NCI-H146 treated with DMSO at 0.1 percent for 48 hours (cell line): ENCODE measurements at regions not wholly inside any gene's neighbourhood (a gene's known extent, or its start where the extent isn't known, plus 50 kb on each side); places are given as distances from the start of the nearest gene placed in this dataset.
"Not testable (repeated sequence)": the region's sequence is repeated elsewhere in the genome, so short reads cannot be mapped to it uniquely, and the experiment has no call there.

Experiments used
- DNase-seq: peaks from one replicate; lab custom pipeline; 2025; ENCODE audit not compliant: unreplicated experiment; lab: John Stamatoyannopoulos, UW

DNA sequence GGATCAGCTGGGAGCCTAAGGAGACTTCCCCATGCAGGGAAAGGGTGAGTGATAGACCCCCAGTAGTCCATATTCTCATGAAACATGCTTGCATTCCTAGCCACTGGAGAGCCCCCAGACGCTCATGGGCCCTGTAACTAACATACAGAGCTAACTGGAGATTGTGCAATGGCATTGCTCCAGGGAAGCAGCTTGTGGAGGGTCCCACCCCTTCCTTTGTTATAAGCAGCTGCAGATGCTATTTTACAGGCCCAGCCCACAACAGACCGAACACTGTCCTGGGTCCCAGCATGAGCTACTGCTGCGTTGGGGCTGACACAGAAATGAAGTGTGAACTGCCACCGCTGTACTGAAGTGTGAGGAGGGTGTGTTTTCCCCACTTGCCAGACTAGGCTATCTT is 1465.7 kb upstream of the DIAPH2 start:
- no peak for DNase-seq

DNA sequence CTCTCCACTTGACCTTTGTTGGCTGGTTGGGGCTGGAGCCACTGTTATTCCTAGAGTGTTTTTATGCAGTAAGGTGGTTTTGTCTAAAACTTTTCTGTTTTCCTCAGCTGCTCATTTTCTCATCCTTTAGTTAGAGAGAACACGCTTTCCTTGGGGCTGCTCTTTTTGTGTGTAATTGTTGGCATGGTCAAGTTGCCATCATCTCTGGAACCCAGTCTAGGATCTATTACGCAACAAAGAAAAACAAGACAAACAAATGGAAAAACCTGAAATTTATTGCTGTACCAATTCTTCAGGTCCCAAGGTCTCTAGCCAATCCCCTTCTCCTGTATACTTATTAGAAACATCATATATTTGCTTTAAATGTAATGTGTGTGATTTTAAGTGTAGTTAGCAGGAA is 1436.3 kb upstream of the DIAPH2 start:
- DNase-seq: no peak

DNA sequence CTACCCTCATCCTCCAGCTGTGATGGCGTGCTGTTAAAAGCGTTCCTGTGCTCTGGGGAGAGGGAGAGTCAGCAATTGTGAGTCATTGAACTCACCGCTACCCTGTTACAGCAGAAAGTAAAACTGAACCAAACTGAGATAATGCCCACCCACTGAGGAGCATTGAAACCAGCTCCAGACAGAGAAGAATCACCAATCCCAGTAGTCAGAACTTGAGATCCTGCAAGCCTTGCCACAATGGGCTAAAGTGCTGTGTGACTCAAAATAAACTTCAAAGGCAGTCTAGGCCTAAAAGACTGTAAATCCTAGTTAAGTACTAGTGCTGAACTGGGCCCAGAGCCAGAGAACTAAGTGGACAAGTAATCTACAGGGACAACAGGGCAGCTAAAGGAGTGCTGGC is 1394.2 kb upstream of the DIAPH2 start:
- no peak for DNase-seq

DNA sequence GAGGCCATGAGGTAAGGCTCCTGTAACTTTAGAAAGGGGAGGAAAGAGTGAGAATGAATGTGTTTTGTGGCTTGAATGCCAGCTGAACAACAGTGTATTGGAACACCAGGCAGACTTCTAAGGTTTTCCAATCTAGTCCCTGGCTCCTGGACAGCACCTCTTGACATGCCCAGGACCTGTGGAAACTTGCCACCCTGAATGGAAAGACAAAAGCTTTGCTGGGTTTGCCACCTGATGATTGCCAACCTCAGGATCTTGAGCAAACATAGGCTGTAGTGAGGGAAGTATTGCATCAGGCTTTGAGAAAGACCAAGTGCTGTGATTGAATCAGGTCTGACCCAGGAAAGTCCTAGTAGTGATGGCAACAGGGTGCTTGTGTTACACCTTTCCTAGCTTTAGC is 1393.1 kb upstream of the DIAPH2 start:
- no peak for DNase-seq

DNA sequence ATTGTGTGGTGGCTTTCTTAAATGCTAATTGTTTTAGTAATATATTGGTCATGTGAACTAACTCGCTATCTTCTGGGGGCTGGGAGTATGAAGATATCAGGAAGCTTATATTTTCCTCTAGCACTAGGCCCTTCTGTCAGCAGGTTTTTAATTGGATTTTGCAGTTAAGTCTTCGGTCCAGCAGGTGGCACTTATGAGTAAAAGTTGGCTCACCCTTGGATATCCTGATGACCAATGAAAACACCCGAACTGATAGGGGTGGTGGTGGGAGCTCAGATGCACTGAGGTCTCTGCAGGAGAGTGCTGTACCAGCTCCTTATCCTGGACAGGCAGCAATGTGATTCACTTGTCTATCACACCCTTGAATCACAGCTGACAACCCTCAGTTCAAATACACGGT is 1365.8 kb upstream of the DIAPH2 start:
- peak; percentile 1 for DNase-seq

DNA sequence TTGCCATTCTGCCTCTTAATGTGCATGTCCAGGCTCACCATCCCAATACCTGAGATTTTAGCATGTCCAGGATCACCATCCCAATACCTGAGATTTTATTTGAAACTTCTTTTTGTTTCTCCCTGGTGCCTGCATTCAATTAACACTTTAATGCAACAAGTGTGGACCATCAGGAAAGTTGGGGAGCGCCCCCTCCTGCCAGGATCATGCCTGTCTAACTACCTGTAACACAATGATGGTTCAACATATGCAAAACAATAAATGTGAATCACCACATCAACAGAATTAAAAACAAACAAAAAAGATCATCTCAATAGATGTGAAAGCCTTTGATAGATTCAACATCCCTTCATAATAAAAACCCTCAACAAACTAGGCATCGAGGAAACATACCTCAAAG is 1359.5 kb upstream of the DIAPH2 start:
- no peak for DNase-seq

DNA sequence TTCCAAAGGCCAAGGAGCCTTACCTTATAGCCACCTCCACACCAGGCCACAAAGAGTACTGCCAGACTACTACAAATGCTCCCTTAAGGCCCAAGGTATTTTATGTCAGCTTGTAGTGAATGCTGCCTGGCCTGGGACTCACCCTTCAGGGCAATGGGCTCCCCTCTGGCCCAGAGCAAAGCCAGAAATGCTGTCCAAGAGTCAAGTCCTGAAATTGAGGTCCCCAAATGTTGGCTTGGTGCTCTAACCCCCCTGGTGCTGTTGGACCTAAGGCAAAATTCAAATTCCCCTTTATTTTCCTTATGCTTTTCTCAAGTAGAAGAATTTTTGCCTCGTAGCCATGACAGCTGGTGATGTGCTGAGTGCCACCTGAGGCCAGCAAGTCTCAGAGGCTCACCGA is 1354.3 kb upstream of the DIAPH2 start:
- no peak for DNase-seq

DNA sequence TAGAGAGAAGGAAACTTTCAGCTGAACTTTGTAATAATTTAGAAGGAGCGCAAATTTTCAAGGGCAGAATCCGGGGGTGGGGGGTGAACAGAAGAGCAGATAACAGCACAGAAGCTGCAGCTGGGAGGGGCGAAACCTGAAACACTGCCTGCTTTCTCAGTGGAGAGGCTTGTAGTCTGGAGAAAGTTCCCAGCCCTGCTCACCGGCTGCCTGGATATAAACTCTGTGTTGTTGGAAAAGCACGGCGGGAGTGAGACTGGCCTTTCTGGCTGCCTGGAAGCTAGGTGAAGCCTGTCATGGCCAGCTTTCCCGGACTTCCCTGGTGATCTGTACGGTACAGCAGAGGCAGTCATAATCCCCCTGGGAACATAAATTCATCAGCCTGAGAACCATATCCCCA is 1352.1 kb upstream of the DIAPH2 start:
- no peak for DNase-seq

DNA sequence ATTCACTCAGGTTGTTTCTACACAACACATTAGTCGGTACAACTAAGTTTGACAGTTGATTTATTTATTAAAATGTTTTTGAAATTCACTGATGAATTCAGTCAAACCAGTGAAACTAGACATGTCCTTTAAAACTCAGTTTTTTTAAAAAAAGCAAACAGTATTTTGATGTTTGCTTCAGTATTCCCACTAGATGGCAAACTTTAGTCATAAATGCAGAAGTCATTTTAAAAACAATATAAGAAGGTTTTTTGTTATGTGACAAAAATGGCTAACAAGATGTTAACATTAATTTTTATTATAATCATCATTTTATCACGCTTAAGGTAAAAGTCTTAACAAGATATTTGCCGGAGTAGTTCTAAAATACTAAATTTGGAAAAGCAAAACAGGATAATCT is 1337.8 kb upstream of the DIAPH2 start:
- no peak for DNase-seq

DNA sequence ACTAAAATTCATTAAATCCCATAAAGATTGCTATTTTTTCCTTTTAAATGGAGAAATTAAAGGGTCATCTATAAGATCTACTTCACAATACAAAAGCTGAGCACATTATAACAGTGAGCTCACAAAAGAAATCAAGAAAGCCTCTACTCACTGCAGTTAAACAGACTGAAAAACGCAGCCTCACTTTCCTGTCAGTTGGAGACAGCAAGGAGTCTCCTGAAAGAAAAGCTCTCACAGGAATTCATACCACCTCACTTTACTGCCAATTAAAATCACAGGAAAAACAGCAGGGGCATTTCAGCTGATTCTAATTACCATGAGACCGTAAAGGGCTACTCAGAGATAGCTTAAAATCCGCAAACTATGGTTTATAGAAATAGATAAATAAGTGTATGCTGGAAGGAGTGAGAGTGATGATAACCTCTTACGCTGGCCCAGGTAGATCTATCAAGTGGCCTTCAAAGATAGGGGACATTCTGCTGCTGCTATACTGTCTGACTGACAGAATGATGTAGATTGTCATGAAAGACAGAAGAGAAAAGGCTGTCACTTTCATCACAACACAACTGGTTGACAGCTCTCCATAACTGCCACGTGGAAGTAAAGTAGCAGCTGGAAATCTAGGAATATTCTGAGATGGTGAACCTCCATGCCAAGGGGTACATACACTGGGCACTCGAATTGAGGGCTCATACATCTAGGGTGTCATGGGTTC is 1333.7 kb upstream of the DIAPH2 start:
- DNase-seq: no peak

DNA sequence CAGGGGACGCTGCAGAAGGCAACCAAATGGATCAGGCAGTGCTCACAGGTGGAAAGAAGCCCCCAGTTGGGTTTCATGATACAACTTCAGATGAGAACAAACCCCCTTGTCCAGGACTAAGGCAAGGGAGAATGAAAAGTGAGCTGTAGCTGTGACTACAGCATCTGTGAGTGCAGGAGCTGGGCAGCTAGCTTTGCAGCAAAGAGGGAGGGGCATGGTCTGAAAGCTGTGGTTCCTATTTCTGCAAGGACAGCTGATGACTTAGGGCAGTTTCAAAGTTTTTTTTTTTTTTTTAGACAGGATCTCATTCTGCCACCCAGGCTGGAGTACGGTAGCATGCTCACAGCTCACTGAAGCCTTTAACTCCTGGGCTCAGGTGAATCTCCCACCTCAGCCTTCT is 1317.4 kb upstream of the DIAPH2 start:
- DNase-seq: no peak

DNA sequence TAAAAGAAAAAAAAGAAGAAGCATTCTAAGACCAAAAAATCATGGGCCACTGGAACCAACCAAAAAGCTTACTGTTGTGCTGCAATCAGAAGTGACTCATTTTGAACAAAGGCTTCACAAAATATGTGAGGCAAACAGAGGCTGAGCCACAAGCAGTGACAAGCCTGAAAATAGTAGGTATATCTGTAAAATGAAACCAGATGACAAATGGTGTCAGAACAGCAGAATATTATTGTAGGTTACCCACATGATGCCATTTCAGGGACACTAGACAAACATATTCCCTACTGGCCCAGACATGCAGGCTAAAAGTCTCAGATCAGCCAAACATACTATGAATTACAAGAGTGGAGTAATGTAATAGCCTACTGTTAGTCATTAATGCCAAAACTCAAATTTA is 1301.8 kb upstream of the DIAPH2 start:
- DNase-seq: no peak

DNA sequence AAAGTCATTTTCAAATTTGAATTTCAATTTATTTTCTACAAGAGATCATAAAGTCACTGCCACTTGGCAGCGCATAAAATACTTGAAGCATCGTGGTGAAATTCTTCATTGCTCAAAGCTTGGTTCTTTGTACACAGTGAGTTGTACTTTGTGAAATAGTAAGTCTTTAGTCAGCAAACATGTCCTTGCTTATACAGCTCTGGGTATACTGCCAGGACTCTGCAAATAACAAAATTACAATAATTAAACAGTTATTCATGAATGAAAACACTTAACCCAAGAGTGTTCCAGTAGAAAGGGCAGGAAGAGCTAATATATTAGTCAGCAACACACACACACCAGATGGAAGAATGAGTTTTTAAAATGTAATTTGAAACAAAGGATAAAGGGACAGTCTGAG is 1300.9 kb upstream of the DIAPH2 start:
- DNase-seq: no peak

DNA sequence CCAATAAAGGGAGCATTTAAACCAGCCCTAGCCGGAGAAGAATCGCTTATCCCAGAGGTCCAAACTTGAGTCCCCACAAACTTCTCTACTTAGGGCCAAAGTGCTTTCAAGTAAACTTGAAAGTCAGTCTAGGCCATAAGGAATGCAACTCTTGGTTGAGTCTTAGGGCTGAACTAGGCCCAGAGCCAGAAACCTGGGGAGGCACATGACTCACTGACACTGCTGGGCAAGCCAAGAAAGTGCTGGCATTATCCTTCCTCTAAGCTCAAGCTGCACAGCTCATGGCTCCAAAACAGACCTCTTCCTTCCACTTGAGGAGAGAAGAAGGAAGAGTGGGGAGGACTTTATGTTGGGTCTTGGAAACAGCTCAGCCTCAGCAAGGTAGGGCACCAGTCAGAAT is 1257.3 kb upstream of the DIAPH2 start:
- no peak for DNase-seq

DNA sequence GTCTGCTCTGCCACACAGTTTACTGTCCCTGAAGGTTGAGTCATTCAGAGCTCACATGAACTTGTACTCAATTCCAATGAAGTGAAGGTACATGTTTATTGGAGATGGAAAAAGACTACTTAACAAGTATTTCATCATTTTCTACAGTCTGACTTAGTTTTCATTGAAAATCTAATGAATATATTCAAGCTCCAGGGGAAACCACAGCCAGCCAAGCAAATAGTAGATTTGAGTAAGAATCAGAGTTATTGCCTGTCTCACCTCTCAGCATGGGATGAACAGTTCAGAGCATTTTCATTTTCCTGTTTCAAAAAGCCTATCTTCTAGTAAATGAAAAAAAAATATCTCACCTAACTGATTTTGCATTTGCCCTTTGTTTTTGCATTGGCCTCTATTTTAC is 1249.4 kb upstream of the DIAPH2 start:
- no peak for DNase-seq

DNA sequence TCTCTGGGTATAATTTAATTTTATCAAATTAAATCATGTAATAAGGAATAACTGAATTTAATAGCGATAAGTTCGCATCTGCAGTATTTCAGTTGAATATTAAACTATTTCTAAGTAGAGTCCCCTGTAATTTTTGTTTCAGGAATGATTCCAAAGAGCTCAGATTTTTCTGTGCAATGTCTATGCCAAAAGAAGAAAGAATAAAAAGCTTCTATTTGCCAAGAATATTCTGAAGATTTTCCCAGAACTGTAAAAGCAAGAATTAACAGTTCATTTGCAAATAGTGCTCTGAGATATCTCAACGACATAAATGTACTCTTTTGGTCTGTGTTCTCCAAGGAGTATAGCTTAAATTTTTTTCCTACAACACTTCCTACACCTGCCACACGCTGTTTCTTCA is 1242.8 kb upstream of the DIAPH2 start:
- no peak for DNase-seq

DNA sequence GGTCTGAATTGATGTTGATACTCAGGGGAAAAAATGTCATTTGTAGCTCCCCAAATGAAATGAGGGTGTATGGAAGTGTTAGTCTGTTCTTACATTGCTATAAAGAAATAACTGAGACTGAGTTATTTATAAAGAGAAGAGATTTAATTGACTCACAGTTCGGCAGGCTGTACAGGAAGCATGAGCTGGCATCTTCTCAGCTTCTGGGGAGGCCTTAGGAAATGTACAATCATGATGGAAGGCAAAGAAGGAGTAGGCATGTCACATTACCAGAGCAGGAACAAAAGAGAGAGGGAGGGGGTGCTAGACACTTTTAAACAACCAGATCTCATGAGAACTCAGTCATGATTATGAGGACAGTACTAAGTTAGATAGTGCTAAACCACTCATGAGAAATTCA is 1199.9 kb upstream of the DIAPH2 start:
- no peak for DNase-seq

DNA sequence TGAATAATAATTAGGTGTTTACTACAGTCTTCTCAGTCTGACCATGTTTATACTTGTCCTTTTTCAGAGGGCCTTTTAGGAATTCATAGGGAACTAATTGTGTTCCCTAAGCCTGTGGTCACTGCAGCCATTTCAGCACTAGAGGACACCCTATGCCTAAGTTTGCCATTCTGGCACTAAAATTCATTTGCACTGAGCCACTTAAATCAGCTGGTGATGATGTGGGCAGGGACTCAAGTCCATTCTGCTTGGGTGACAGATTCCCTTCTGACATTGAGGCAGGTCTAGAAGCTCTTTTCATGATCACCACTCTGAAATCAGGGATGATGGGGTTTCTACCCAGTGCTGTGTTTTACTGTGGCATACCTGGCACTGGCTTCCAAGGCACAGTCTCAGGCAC is 1178.9 kb upstream of the DIAPH2 start:
- no peak for DNase-seq

DNA sequence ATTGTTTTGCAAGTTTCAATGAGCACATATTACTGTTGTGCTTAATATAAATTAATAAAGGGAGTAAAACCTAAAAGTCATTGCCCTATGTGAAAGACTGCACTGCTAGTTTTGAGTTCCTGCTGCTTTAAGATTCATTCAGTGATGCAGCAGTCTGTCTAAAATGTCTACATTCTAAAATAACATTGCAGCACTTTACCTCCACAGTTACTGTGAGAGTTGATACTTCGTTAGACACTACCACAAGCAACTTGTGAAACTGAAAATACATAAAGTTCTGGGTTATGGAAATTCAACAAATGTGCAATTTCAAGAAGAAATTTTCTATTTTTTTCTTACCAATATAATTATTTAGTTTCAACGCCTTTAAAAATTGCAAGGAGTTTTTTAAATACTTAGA is 1175.2 kb upstream of the DIAPH2 start:
- no peak for DNase-seq

DNA sequence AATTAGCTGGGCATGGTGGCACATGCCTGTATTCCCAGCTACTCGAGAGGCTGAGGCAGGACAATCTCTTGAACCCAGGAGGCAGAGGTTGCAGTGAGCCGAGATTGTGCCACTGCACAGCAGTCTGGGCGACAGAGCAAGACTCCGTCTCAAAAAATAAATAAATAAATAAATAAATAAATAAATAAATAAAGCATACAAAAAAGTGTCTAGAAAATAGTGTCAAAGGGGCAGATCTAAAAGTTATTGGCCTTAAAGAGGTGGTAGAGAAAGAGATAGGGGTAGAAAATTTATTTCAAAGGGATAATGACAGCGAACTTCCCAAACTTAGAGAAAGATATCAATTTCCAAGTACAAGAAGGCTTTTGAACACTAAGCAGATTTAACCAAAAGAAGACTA is 1160.6 kb upstream of the DIAPH2 start:
- not testable (repeated sequence) for DNase-seq

DNA sequence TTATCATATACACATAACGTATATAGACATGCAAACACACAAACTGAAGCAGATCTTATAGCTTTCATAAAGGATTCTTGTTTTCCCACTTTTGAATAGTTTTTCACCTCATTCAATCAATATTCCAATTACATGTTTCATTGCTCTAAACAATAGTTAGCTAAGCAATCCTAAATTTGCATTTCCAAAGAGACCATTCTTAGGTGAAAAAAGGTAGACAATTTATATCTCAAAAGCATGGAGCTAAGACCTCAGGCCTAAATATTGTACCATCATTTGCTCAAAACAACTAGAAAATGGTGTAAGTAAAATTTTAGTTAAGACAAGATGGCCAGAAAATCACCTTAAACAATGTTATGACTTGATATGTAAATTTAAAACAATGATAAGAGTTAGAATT is 1148.5 kb upstream of the DIAPH2 start:
- no peak for DNase-seq

DNA sequence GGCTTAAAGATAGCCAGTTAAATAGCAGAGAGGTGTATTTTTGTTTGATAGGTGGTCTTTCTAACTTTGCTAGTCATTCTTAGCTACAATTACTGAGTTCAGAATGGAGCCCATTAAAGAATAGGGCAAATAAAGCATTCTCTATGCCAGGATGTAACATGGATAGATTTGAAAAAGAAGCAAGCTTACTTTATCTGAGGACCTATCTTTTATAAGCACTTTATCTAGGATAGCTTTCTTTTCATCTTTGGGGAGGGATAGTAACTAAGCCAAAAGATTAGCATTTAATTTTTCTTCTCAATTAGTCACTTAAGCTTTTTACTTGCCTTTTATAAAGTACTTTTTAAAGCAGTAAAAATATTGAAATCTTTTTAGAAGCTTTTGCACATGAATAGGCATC is 1148.0 kb upstream of the DIAPH2 start:
- DNase-seq: no peak

DNA sequence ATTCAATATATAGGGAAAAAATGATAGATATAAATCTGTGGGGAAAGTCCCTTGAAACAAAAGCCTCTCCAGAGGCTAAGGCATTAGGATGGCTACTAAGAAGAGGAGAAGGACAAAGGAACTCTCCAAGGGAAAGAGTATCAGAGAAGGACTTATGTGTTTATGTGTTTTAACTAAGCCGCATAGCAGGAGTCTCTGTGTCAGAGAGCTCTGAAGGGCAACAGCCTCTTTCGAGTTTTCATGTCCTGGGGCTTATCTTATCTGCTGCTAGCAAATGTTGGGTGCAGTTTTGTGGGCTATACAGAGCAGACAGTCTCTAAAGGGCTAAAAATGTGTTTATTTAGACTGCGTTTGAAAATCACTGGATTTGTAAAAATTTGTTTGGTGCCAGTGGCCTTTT is 1145.6 kb upstream of the DIAPH2 start:
- no peak for DNase-seq

DNA sequence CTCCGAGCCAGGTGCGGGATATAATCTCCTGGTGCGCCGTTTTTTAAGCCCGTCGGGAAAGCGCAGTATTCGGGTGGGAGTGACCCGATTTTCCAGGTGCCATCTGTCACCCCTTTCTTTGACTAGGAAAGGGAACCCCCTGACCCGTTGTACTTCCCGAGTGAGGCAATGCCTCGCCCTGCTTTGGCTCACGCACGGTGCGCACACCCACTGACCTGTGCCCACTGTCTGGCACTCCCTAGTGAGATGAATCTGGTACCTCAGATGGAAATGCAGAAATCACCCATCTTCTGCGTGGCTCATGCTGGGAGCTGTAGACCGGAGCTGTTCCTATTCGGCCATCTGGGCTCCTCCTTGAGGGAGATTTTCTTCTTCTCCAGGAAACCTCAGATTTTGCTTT is 1135.1 kb upstream of the DIAPH2 start:
- not testable (repeated sequence) for DNase-seq
